ENCODE measurements at regions not wholly inside any gene's neighbourhood (a gene's known extent, or its start where the extent isn't known, plus 50 kb on each side); places are given as distances from the start of the nearest gene placed in this dataset.

GRCh38 chr11:42536611-42537360 is 775.0 kb upstream of the API5 start:
- no peak for TF ChIP-seq CTCF (IDR thresholded peaks at IDR 0.05)
- Histone ChIP-seq H3K27me3 (ENCODE audit: control insufficient read depth, insufficient read depth, low read length) (no peaks in the 10 kb centered on the region), H2AFZ (no peak overlapping the region), H3K9me3 (ENCODE audit: control insufficient read depth, low read length) (no peaks in the 10 kb centered on the region), H3K79me2 (no peaks in the 10 kb centered on the region), H3K27ac (no peak overlapping the region), H3K36me3 (ENCODE audit: control insufficient read depth, insufficient read depth, low read length) (no peaks in the 10 kb centered on the region), H3K4me1 (no peaks in the 10 kb centered on the region), H3K9ac (no peak overlapping the region), H3K4me3 (ENCODE audit: low read depth, low read length) (no peak overlapping the region), H3K4me2 (ENCODE audit: low read length) (no peak overlapping the region)

- Histone ChIP-seq H3K4me3 (ENCODE audit: low read depth, low read length) (no peak overlapping the region), H3K4me1 (peaks cover 4% of the 10 kb centered on the region), H3K9me3 (ENCODE audit: control insufficient read depth, low read length) (no peaks in the 10 kb centered on the region), H3K36me3 (ENCODE audit: control insufficient read depth, insufficient read depth, low read length) (no peaks in the 10 kb centered on the region), H3K4me2 (ENCODE audit: low read length) (no peak overlapping the region), H3K9ac (no peak overlapping the region), H2AFZ (no peak overlapping the region), H3K27me3 (ENCODE audit: control insufficient read depth, insufficient read depth, low read length) (no peaks in the 10 kb centered on the region), H3K27ac (no peak overlapping the region), H3K79me2 (no peaks in the 10 kb centered on the region)
- TF ChIP-seq CTCF (IDR thresholded peaks at IDR 0.05), result no peak
Measured at GRCh38 chr11:42542336-42542735, 769.5 kb upstream of the API5 start.

- Histone ChIP-seq H3K4me1 (peaks cover 4% of the 10 kb centered on the region), H2AFZ (no peak overlapping the region), H3K36me3 (ENCODE audit: control insufficient read depth, insufficient read depth, low read length) (no peaks in the 10 kb centered on the region), H3K79me2 (no peaks in the 10 kb centered on the region), H3K27me3 (ENCODE audit: control insufficient read depth, insufficient read depth, low read length) (no peaks in the 10 kb centered on the region), H3K9me3 (ENCODE audit: control insufficient read depth, low read length) (no peaks in the 10 kb centered on the region), H3K9ac (no peak overlapping the region), H3K4me2 (ENCODE audit: low read length) (no peak overlapping the region), H3K4me3 (ENCODE audit: low read depth, low read length) (no peak overlapping the region), H3K27ac (peak overlapping the region; percentile 54)
- TF ChIP-seq CTCF (IDR thresholded peaks at IDR 0.05), result no peak
Measured at GRCh38 chr11:42543844-42544419, 767.9 kb upstream of the API5 start.

GRCh38 chr11:42544726-42545125 is 767.1 kb upstream of the API5 start:
- H3K4me3 ChIP-seq (ENCODE audit: low read depth, low read length), result no peak overlapping the region
- H3K27me3 ChIP-seq (ENCODE audit: control insufficient read depth, insufficient read depth, low read length), result no peaks in the 10 kb centered on the region
- no peak for TF ChIP-seq CTCF (IDR thresholded peaks at IDR 0.05)
- H3K36me3 ChIP-seq (ENCODE audit: control insufficient read depth, insufficient read depth, low read length), result no peaks in the 10 kb centered on the region
- no peaks in the 10 kb centered on the region for H3K79me2 ChIP-seq
- H3K27ac ChIP-seq, result peak overlapping the region; percentile 32
- H2AFZ ChIP-seq, result no peak overlapping the region
- H3K9me3 ChIP-seq (ENCODE audit: control insufficient read depth, low read length), result no peaks in the 10 kb centered on the region
- peaks cover 4% of the 10 kb centered on the region for H3K4me1 ChIP-seq
- H3K9ac ChIP-seq, result no peak overlapping the region
- no peak overlapping the region for H3K4me2 ChIP-seq (ENCODE audit: low read length)

- TF ChIP-seq CTCF (IDR thresholded peaks at IDR 0.05), result no peak
- Histone ChIP-seq H3K4me1 (peaks cover 4% of the 10 kb centered on the region), H3K36me3 (ENCODE audit: control insufficient read depth, insufficient read depth, low read length) (no peaks in the 10 kb centered on the region), H3K4me2 (ENCODE audit: low read length) (no peak overlapping the region), H3K4me3 (ENCODE audit: low read depth, low read length) (no peak overlapping the region), H2AFZ (peak overlapping the region; percentile 5), H3K9ac (no peak overlapping the region), H3K9me3 (ENCODE audit: control insufficient read depth, low read length) (no peaks in the 10 kb centered on the region), H3K27me3 (ENCODE audit: control insufficient read depth, insufficient read depth, low read length) (no peaks in the 10 kb centered on the region), H3K27ac (no peak overlapping the region), H3K79me2 (no peaks in the 10 kb centered on the region)
Measured at GRCh38 chr11:42545954-42546353, 765.8 kb upstream of the API5 start.

All from parathyroid adenoma (tissue), 2 donors.